Tibial artery (tissue), 4 donors: ENCODE measurements at regions not wholly inside any gene's neighbourhood (a gene's known extent, or its start where the extent isn't known, plus 50 kb on each side); places are given as distances from the start of the nearest gene placed in this dataset.

Experiments
- DNase-seq, 2 donors: peaks; one replicate each; pipeline ENCODE4 v3.0.0-alpha.2; 2019
- H3K27ac ChIP-seq, 2 donors: fragments of 200-600 bp; sonication (generic) in 1 of 2; 1 replicate in 1 of 2; 2 replicates in 1 of 2; pipeline ENCODE4 v1.5.1; 2018 to 2019; ENCODE audit warnings: mild to moderate bottlenecking in 1 of 2
- H3K27me3 ChIP-seq, 2 donors: fragments of 200-600 bp; sonication (generic) in 1 of 2; one replicate each; pipeline versions ENCODE4 v1.5.1 to v1.6.0; 2016 to 2019
- H3K36me3 ChIP-seq, 3 donors: fragments of 200-600 bp; sonication (generic) in 2 of 3; one replicate each; pipeline ENCODE4 v1.5.1; 2016 to 2019; ENCODE audit warnings: mild to moderate bottlenecking in 2 of 3
- H3K4me1 ChIP-seq, 4 donors: fragments of 200-600 bp; sonication (generic) in 2 of 4; 1 replicate in 3 of 4; 2 replicates in 1 of 4; pipeline ENCODE4 v1.5.1; 2016 to 2019
- H3K4me3 ChIP-seq, 2 donors: fragments of 200-600 bp; sonication (generic) in 1 of 2; 1 replicate in 1 of 2; 2 replicates in 1 of 2; pipeline ENCODE4 v1.5.1; 2018 to 2019; ENCODE audit warnings: mild to moderate bottlenecking in 2 of 2
- H3K9me3 ChIP-seq, 3 donors: fragments of 200-600 bp; sonication (generic) in 1 of 3; one replicate each; pipeline ENCODE4 v1.5.1; 2016 to 2019
- CTCF ChIP-seq, 2 experiments: fragments of 200-600 bp in 1 of 2; fragments of 450-650 bp in 1 of 2; IDR thresholded peaks; one replicate each; pipeline ENCODE4 v1.5.1; 2017 to 2019; ENCODE audit warnings: antibody characterized with exemption in 2 of 2, mild to moderate bottlenecking in 1 of 2, moderate library complexity in 1 of 2
- intact Hi-C: fragments of 100-400 bp; cut with DNase I; formaldehyde crosslinking; loops from one replicate; pipeline ENCODE4 v1.15.0; 2023; ENCODE audit warnings: low total_unique reads

- H3K9me3 ChIP-seq = no peaks in the 10 kb centered on the region
- no peaks in the 10 kb centered on the region for H3K36me3 ChIP-seq
- no peaks in the 10 kb centered on the region for H3K27me3 ChIP-seq
- no peak overlapping the region for H3K27ac ChIP-seq
- no peak overlapping the region for H3K4me3 ChIP-seq
- no peak for TF ChIP-seq CTCF (IDR thresholded peaks at IDR 0.05)
- intact Hi-C loops = no loop called here
- no peak for DNase-seq
- H3K4me1 ChIP-seq = peaks cover 0 to 14% (median 2%) of the 10 kb centered on the region in 4 donors
These were observed 63.8 kb upstream of the ZNF462 start for GRCh38 chr9:106799152-106799551.

DNA sequence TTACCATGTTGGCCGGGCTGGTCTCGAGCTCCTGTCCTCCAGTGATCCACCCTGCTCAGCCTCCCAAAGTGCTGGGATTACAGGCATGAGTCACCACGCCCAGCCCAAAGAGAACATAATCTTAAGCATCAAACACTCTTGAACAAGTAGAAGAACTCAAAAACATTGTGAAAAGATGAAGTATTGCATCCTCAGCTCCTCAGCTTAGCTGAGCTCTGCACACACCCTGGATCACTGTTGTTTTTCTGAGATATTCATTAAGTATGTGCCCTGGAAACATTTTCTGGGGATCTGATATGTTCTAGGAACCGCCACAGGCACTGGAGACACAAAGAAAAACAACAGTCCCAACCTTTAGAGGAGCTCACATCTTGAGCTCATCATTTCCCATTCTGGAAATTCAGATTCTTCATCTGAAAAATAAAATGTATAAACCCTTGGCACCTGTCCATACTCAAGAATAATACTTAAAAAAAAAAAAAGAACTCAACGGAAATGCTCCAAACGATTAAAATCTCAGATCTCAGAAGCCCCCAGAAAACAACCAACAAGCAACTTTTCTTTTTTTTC lies 62.2 kb upstream of the ZNF462 start:
- DNase-seq = no peak
- intact Hi-C loops = no loop called here
- no peak overlapping the region for H3K27ac ChIP-seq

GRCh38 chr9:106801816-106802215 lies 61.1 kb upstream of the ZNF462 start:
- Histone ChIP-seq H3K36me3 (no peaks in the 10 kb centered on the region), H3K27ac (no peak overlapping the region), H3K27me3 (no peaks in the 10 kb centered on the region), H3K4me1 (peaks cover 0 to 14% (median 2%) of the 10 kb centered on the region in 4 donors), H3K4me3 (no peak overlapping the region), H3K9me3 (no peaks in the 10 kb centered on the region)
- TF ChIP-seq CTCF (IDR thresholded peaks at IDR 0.05) = no peak
- intact Hi-C loops = no loop called here
- DNase-seq = no peak

More for the DNA sequence above, 62.2 kb upstream of the ZNF462 start:
- Histone ChIP-seq H3K4me1 (peaks cover 0 to 14% (median 2%) of the 10 kb centered on the region in 4 donors), H3K4me3 (no peak overlapping the region), H3K9me3 (no peaks in the 10 kb centered on the region), H3K27me3 (no peaks in the 10 kb centered on the region), H3K36me3 (no peaks in the 10 kb centered on the region)
- no peak for TF ChIP-seq CTCF (IDR thresholded peaks at IDR 0.05)
